ENCODE measurements at regions not wholly inside any gene's neighbourhood (a gene's known extent, or its start where the extent isn't known, plus 50 kb on each side); places are given as distances from the start of the nearest gene placed in this dataset.
A peak's percentile ranks its signal among the peaks of the same experiment; 100 is the strongest.

GRCh38 chr1:234694661-234695060 lies 84.7 kb upstream of the IRF2BP2 start:
- peaks cover 5% of the 10 kb centered on the region for H3K4me1 Mint-ChIP-seq (ENCODE audit: low read depth)
- DNase-seq (no peak), ATAC-seq (ENCODE audit: poor library complexity) (no peak)
- no peak for TF ChIP-seq CTCF (IDR thresholded peaks at IDR 0.05)
- H3K36me3 Mint-ChIP-seq (ENCODE audit: low read depth) = no peaks in the 10 kb centered on the region
- H3K4me1 ChIP-seq (ENCODE audit: insufficient read depth, low read length) = no peaks in the 10 kb centered on the region
- ChIA-PET POLR2A (interaction anchor here (1.0 to 1.7 kb wide), 2 partner anchors 10 to 84 kb away, joined by 3 to 9 read pairs; partner anchors contain the start of gene IRF2BP2), CTCF (interaction anchor here (0.7 kb wide), 1 partner anchor 16 kb away, joined by 3 read pairs; no protein-coding TSS in a partner anchor)
- intact Hi-C loops (cut with DNase I, micrococcal nuclease) = loop anchor here in 1 of 2 experiments (5.0 kb wide), 3 partner anchors 97 to 388 kb away; no protein-coding TSS in a partner anchor
- no peaks in the 10 kb centered on the region for H3K36me3 ChIP-seq (ENCODE audit: insufficient read depth, low read length)
- no peak overlapping the region for H3K4me3 ChIP-seq (ENCODE audit: low read length)
- no peaks in the 10 kb centered on the region for H3K27me3 ChIP-seq (ENCODE audit: control insufficient read depth in 1 of 2, insufficient read depth in 2 of 2, low read length in 2 of 2)
- no peaks in the 10 kb centered on the region for H3K9me3 ChIP-seq (ENCODE audit: control insufficient read depth in 1 of 2, insufficient read depth in 1 of 2, low read length in 2 of 2)
- no peak overlapping the region for H3K27ac Mint-ChIP-seq
- H3K27me3 Mint-ChIP-seq = no peaks in the 10 kb centered on the region
- no peak overlapping the region for H3K4me3 Mint-ChIP-seq
- no peak overlapping the region for H3K27ac ChIP-seq (ENCODE audit: low read depth in 1 of 2, low read length in 2 of 2)
- no peaks in the 10 kb centered on the region for H3K9me3 Mint-ChIP-seq

GRCh38 chr1:234692966-234693580 lies 83.1 kb upstream of the IRF2BP2 start:
- ATAC-seq (ENCODE audit: poor library complexity) (no peak), DNase-seq (no peak)
- Mint-ChIP-seq H3K27ac (no peak overlapping the region), H3K4me3 (no peak overlapping the region), H3K27me3 (no peaks in the 10 kb centered on the region), H3K4me1 (ENCODE audit: low read depth) (peaks cover 5% of the 10 kb centered on the region), H3K36me3 (ENCODE audit: low read depth) (no peaks in the 10 kb centered on the region), H3K9me3 (no peaks in the 10 kb centered on the region)
- Histone ChIP-seq H3K27ac (ENCODE audit: low read depth in 1 of 2, low read length in 2 of 2) (no peak overlapping the region), H3K4me3 (ENCODE audit: low read length) (no peak overlapping the region), H3K27me3 (ENCODE audit: control insufficient read depth in 1 of 2, insufficient read depth in 2 of 2, low read length in 2 of 2) (no peaks in the 10 kb centered on the region), H3K36me3 (ENCODE audit: insufficient read depth, low read length) (no peaks in the 10 kb centered on the region), H3K4me1 (ENCODE audit: insufficient read depth, low read length) (no peaks in the 10 kb centered on the region), H3K9me3 (ENCODE audit: control insufficient read depth in 1 of 2, insufficient read depth in 1 of 2, low read length in 2 of 2) (no peaks in the 10 kb centered on the region)
- TF ChIP-seq CTCF (IDR thresholded peaks at IDR 0.05) = no peak
- CTCF ChIA-PET = interaction anchor here (1.0 to 1.4 kb wide), 2 partner anchors 95 to 391 kb away, joined by 3 to 4 read pairs; no protein-coding TSS in a partner anchor
- intact Hi-C loops (cut with DNase I, micrococcal nuclease) = loop anchor here in 1 of 2 experiments (5.0 kb wide), 3 partner anchors 96 to 389 kb away; no protein-coding TSS in a partner anchor
- POLR2A ChIA-PET = interaction anchor here (0.7 to 1.7 kb wide), 4 partner anchors 20 to 84 kb away, joined by 3 to 9 read pairs (median 4); partner anchors contain the start of gene IRF2BP2

GRCh38 chr1:234691567-234691966 lies 81.6 kb upstream of the IRF2BP2 start:
- peak; percentile 35 for TF ChIP-seq CTCF (IDR thresholded peaks at IDR 0.05)
- Mint-ChIP-seq H3K9me3 (no peaks in the 10 kb centered on the region), H3K4me1 (ENCODE audit: low read depth) (peaks cover 5% of the 10 kb centered on the region), H3K4me3 (no peak overlapping the region), H3K36me3 (ENCODE audit: low read depth) (no peaks in the 10 kb centered on the region), H3K27ac (no peak overlapping the region), H3K27me3 (no peaks in the 10 kb centered on the region)
- Histone ChIP-seq H3K4me1 (ENCODE audit: insufficient read depth, low read length) (no peaks in the 10 kb centered on the region), H3K27me3 (ENCODE audit: control insufficient read depth in 1 of 2, insufficient read depth in 2 of 2, low read length in 2 of 2) (no peaks in the 10 kb centered on the region), H3K27ac (ENCODE audit: low read depth in 1 of 2, low read length in 2 of 2) (no peak overlapping the region), H3K9me3 (ENCODE audit: control insufficient read depth in 1 of 2, insufficient read depth in 1 of 2, low read length in 2 of 2) (no peaks in the 10 kb centered on the region), H3K36me3 (ENCODE audit: insufficient read depth, low read length) (no peaks in the 10 kb centered on the region), H3K4me3 (ENCODE audit: low read length) (no peak overlapping the region)
- intact Hi-C loops (cut with DNase I, micrococcal nuclease) = loop anchor here (1.0 to 5.0 kb wide), 4 partner anchors 94 to 391 kb away; no protein-coding TSS in a partner anchor
- DNase-seq = peak in 3 of 14 experiments; percentile 19 to 53 (median 50)
- peak; percentile 76 for ATAC-seq (ENCODE audit: poor library complexity)
- ChIA-PET POLR2A (no interaction called here), CTCF (no interaction called here)
